HG02981 (cell line): ENCODE measurements at regions not wholly inside any gene's neighbourhood (a gene's known extent, or its start where the extent isn't known, plus 50 kb on each side); places are given as distances from the start of the nearest gene placed in this dataset.
"Not testable (repeated sequence)": the region's sequence is repeated elsewhere in the genome, so short reads cannot be mapped to it uniquely, and the experiment has no call there.

Source experiments
- ATAC-seq: cut with Tn5 transposase; IDR thresholded peaks from one replicate; pipeline ENCODE4 v1.9.1; 2021; ENCODE audit warnings: mild to moderate bottlenecking, moderate library complexity; ENCODE audit not compliant: unreplicated experiment

GRCh38 chr10:65670087-65670486 is 1255.7 kb upstream of the LRRTM3 start:
- ATAC-seq, result no peak

DNA sequence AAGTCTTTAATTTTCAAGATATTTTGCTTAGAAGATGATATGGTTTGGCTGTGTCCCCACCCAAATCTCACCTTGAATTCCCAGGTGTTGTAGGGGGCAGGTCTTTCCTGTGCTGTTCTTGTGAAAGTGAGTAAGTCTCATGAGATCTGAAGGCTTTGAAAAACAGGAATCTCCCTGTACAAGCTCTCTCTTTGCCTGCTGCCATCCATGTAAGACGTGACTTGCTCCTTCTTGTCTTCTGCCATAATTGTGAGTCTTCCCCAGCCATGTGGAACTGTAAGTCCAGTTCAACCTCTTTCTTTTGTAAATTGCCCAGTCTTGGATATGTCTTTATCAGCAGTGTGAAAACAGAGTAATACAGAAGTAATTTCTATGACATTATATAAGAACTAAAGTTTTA is 1255.2 kb upstream of the LRRTM3 start:
- not testable (repeated sequence) for ATAC-seq

DNA sequence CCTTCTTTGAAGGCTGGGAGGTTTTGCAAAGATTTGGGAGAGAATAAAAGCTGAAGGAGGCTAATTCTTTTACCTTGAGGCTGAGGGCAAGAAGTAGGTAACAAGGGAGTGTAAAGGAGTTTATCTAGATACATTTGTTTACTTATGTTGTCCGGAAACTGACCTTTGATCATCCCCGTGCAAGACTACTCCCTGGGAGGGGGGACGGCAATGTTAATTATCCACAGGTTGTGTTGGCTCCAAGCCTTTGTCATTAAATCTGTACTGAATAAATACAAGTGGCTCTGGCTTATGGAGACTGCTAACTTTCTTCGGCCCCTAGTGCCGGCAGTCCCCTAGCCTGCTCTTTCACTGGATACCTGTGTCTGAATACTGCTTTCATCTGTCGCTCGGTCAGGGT is 1250.6 kb upstream of the LRRTM3 start:
- no peak for ATAC-seq

DNA sequence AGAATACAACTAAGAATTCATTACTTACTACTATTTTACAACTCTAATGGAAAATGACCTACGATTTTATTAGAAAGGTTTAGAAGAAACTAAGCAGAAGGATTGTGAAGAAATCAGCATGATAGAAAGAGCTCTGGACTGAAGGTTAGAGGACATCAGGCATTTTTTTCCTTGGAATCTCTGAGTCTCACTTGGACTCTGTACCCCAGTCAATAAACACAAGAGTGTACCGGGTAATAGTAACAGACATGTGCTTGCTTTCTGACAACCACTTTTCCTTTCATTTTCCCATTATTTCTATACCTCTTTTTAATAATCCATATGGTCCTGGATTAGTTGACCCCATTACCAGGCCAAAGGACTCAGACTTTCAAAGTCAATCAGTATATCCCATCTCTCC is 1240.9 kb upstream of the LRRTM3 start:
- ATAC-seq, result no peak

DNA sequence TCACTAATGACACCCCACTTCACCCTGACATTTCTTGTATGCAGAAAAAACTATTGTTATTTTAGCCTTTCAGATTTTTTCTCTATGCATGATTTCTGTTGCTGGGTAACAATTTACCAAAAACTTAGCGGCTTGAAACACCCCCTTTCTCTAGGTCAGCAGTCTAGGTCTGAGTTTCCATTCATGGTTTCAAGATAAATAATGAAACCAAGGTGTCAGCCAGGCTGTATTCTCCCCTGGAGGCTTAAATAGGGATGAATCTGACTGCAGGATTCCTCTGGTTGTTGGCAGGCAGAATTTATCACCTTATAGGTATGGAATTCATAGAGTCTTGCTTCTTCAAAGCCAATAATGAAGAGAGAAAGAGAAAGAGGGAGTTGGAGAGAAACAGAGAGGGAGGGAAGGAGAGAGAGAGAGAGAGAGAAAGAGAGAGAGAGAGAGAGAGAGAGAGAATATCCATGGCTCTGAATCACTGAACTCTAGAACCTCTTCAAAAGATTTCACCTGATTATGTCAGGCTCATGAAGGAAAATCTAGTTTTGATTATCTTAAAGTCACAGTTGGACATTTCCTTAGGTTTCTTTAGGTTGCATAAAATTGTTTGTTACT is 1224.6 kb upstream of the LRRTM3 start:
- peak; percentile 51 for ATAC-seq

DNA sequence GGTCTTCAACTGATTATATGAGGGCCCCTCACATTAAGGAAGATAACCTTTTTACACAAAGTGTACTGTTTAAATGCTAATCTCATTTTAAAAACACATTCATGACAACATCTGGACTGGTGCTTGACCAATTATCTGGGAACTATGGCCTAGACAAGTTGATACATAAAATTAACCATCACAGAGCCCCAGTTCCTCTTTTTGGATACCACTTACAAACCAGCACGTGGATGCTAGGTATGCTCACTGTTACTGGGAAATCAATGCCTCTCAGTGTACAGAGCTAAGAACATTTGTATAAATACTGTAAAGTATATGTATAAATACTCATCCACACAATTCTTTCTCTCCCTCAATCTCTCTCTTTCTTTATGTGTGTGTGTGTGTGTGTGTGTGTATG is 1217.8 kb upstream of the LRRTM3 start:
- no peak for ATAC-seq

- no peak for ATAC-seq
Observed at GRCh38 chr10:65710306-65710705, 1215.5 kb upstream of the LRRTM3 start.

- ATAC-seq, result no peak
Observed at GRCh38 chr10:65719790-65720189, 1206.0 kb upstream of the LRRTM3 start.

DNA sequence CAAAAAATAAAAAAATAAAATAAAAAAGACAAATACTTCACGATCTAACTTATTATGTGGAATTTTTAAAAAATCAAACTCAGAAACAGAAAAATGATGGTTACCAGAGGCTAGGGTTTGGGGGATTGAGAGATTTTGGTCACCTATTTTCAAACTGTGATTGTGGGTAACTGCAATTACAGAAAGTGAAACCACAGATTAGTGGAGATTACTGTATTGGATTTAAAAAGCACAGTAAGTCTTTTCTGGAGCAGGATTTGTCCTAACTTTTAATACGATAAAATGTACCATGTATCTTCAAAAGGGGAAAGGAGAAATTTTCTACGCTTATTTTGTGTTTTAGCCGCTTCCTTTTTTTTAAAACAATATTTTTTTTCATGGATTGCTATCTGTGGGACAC is 1204.9 kb upstream of the LRRTM3 start:
- no peak for ATAC-seq

DNA sequence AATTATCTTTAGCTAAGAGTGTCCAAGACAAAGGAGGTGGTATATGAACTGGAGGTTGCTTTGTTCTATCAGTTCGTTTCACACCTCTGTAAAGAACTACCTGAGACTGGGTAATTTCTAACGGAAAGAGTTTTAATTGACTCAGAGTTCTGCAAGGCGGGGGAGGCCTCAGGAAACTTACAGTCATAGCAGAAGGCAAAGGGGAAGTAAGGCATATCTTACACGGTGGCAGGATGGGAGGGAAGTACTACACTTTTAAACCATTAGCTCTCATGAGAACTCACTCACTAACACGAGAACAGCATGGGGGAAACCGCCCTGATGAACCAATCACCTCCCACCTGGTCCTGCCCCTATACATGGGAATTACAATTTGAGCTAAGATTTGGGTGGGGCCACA is 1202.3 kb upstream of the LRRTM3 start:
- no peak for ATAC-seq

DNA sequence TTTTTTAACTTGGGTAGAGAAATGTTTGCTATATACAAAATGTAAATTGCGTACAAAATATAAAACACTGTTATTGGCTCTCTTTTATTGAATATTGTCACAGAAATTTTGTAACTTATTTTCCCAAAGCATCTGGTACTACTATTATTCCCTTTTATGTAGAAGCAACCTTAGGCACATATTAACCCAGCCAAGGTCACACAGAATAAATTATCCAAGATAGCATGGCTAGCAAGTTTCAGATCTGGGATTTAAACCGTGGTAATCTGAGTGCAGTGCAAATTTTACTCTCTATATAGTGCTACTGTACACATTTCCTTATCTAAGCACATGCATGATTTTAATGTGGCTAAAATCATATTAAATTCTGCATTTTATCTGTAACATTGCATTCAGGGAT is 1190.5 kb upstream of the LRRTM3 start:
- no peak for ATAC-seq

GRCh38 chr10:65742906-65743305 is 1182.9 kb upstream of the LRRTM3 start:
- no peak for ATAC-seq

GRCh38 chr10:65751218-65751617 is 1174.6 kb upstream of the LRRTM3 start:
- no peak for ATAC-seq

DNA sequence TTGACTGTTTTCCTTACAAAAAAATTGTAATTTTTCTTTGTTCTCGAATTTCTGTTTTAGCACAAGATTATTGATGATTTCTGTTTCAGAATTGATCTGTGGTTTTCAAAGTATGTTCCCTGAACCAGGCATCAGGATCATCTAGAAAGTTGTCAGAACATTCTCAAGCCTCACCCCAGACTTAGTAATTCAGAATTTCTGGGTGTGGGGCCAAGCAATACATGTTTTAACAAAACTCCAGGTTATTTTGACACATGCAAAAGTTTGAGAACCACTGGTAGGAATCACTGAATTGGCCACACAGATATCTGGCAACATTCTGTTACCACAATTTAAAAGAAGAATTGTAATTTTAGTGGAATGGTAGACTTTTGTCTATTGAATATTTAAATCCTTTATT is 1173.9 kb upstream of the LRRTM3 start:
- ATAC-seq, result no peak

DNA sequence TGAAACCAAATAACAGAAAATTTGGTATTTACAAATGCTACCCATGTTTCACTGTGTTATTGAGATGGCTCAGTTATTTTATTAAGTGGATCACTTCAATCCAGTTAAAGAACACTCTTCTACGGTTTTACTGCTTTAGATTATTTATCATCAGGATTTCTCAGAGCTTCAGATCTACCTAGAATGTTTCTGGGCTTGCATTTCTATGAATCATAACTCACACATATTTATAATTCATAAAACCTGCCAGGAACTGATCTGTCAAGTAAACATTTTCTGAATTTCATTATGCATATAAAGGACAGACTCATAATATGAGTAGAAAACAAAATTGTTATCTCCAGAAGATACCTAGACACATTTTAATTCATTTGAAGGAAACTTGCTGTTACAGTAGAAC is 1172.3 kb upstream of the LRRTM3 start:
- ATAC-seq, result no peak

DNA sequence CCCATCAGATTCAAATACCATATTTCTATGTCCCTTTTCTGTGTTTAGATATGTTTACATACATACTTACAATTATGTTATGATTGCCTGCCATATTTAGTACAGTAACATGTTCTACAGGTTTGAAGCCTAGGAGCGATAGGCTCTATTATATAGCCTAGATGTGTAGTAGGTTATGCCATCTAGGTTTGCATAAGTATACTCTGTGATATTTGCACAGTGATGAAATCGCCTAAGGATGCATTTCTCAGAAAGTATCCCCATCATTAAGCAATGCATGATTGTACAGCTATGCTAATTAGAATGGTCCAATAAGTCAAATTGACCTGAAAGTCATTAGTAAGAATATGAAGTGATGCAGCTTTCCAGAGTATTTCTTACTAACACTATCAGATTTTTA is 1171.7 kb upstream of the LRRTM3 start:
- ATAC-seq, result no peak

GRCh38 chr10:65762311-65762710 is 1163.5 kb upstream of the LRRTM3 start:
- no peak for ATAC-seq

DNA sequence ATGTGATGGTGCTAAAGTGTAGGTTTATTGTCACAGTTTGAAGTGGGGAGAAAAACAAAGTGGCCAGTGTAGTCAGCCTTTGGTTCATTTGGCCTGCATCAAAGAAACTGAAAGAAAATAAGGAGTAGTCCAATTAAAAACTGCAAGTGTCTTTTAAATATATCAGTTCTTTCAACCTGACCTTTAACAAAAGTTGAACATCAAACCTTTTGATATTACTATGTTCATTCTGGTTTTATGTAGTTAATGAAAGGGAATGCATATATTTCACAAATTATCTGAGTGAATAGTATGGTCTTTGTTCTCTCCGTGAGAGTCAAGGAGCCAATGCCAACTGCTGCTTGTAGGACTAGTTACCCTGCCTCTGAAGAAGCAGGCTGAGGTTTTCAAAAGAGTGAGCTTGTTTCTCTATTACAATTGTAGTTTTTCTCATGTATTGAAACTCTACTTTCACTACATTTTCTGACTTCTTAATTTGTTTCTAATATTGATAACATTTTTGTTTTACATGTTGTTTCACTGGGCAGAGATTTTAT is 1160.8 kb upstream of the LRRTM3 start:
- no peak for ATAC-seq

GRCh38 chr10:65769828-65770227 is 1156.0 kb upstream of the LRRTM3 start:
- ATAC-seq, result no peak

GRCh38 chr10:65778753-65779152 is 1147.1 kb upstream of the LRRTM3 start:
- ATAC-seq, result no peak

- ATAC-seq, result no peak
Observed at GRCh38 chr10:65779985-65780384, 1145.9 kb upstream of the LRRTM3 start.

DNA sequence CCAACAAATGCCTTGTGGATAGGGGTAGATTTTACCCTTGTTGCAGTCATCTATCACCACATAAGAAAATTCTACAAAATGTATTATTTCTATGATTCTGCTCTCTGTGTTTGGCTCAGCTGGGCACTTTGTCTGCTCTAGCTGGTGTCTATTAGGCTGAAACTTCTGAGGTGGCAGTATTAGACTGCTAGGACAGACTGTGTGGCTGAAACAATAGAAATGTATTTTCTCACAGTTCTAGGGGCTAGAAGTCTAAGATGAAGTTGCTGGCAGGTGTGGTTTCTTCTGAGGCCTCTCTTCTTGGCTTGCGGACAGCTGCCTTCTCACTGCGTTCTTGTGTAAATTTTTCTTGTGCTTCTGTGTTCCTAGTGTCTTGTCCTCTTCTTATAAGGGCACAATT is 1139.6 kb upstream of the LRRTM3 start:
- ATAC-seq, result no peak

- no peak for ATAC-seq
Observed at GRCh38 chr10:65787571-65787970, 1138.3 kb upstream of the LRRTM3 start.
